ENCODE measurements at regions not wholly inside any gene's neighbourhood (a gene's known extent, or its start where the extent isn't known, plus 50 kb on each side); places are given as distances from the start of the nearest gene placed in this dataset.

DNA sequence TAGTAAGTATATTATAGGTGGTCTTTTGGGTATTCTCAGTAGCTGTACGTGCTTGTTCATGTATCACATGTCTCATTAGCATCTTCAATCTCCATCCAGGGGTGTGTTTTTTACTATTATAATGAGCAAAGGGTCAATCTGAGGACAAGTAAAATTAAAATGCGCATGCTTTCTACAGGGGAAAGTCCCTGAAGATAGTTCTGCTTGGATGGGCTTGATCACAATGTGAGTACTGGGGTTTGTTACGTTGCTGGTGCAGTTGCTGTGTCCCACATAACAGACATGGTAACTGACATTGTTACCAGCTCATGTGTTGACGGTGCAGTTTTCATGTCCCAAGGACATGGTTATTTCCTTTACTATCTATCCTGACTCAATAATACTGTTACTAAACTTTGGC is 65.9 kb downstream of the UCHL1 start:
- TF ChIP-seq POLR2AphosphoS5 (IDR thresholded peaks at IDR 0.05), result no peak
- TF ChIP-seq, protein P1, sequence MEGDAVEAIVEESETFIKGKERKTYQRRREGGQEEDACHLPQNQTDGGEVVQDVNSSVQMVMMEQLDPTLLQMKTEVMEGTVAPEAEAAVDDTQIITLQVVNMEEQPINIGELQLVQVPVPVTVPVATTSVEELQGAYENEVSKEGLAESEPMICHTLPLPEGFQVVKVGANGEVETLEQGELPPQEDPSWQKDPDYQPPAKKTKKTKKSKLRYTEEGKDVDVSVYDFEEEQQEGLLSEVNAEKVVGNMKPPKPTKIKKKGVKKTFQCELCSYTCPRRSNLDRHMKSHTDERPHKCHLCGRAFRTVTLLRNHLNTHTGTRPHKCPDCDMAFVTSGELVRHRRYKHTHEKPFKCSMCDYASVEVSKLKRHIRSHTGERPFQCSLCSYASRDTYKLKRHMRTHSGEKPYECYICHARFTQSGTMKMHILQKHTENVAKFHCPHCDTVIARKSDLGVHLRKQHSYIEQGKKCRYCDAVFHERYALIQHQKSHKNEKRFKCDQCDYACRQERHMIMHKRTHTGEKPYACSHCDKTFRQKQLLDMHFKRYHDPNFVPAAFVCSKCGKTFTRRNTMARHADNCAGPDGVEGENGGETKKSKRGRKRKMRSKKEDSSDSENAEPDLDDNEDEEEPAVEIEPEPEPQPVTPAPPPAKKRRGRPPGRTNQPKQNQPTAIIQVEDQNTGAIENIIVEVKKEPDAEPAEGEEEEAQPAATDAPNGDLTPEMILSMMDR (IDR thresholded peaks at IDR 0.05), result no peak
- no peak for TF ChIP-seq POLR2A (IDR thresholded peaks at IDR 0.05)

Data from sigmoid colon (tissue), 4 donors.